ENCODE measurements at regions not wholly inside any gene's neighbourhood (a gene's known extent, or its start where the extent isn't known, plus 50 kb on each side); places are given as distances from the start of the nearest gene placed in this dataset.

GRCh38 chr2:198499539-198499938 lies 695.1 kb downstream of the PLCL1 start:
- DNase-seq (ENCODE audit: low spot score) = no peak

GRCh38 chr2:198498516-198498915 lies 694.1 kb downstream of the PLCL1 start:
- DNase-seq (ENCODE audit: low spot score) = no peak

GRCh38 chr2:198498048-198498447 lies 693.7 kb downstream of the PLCL1 start:
- DNase-seq (ENCODE audit: low spot score) = no peak

GRCh38 chr2:198494931-198495330 lies 690.5 kb downstream of the PLCL1 start:
- no peak for DNase-seq (ENCODE audit: low spot score)

GRCh38 chr2:198490748-198491147 lies 686.4 kb downstream of the PLCL1 start:
- no peak for DNase-seq (ENCODE audit: low spot score)

- no peak for DNase-seq (ENCODE audit: low spot score)
Measured at GRCh38 chr2:198488964-198489363, 684.6 kb downstream of the PLCL1 start.

- no peak for DNase-seq (ENCODE audit: low spot score)
Measured at GRCh38 chr2:198483051-198483450, 678.7 kb downstream of the PLCL1 start.

GRCh38 chr2:198479065-198479464 lies 674.7 kb downstream of the PLCL1 start:
- DNase-seq (ENCODE audit: low spot score) = no peak

- DNase-seq (ENCODE audit: low spot score) = no peak
Measured at GRCh38 chr2:198478361-198478760, 674.0 kb downstream of the PLCL1 start.

GRCh38 chr2:198476007-198476406 lies 671.6 kb downstream of the PLCL1 start:
- DNase-seq (ENCODE audit: low spot score) = no peak

GRCh38 chr2:198471291-198471690 lies 666.9 kb downstream of the PLCL1 start:
- no peak for DNase-seq (ENCODE audit: low spot score)

- no peak for DNase-seq (ENCODE audit: low spot score)
Measured at GRCh38 chr2:198468136-198468535, 663.7 kb downstream of the PLCL1 start.

GRCh38 chr2:198465970-198466369 lies 661.6 kb downstream of the PLCL1 start:
- no peak for DNase-seq (ENCODE audit: low spot score)

GRCh38 chr2:198456418-198456817 lies 652.0 kb downstream of the PLCL1 start:
- no peak for DNase-seq (ENCODE audit: low spot score)

GRCh38 chr2:198453866-198454265 lies 649.5 kb downstream of the PLCL1 start:
- DNase-seq (ENCODE audit: low spot score) = no peak

GRCh38 chr2:198452327-198452726 lies 647.9 kb downstream of the PLCL1 start:
- DNase-seq (ENCODE audit: low spot score) = no peak

- no peak for DNase-seq (ENCODE audit: low spot score)
Measured at GRCh38 chr2:198448789-198449188, 644.4 kb downstream of the PLCL1 start.

- DNase-seq (ENCODE audit: low spot score) = no peak
Measured at GRCh38 chr2:198444800-198445287, 640.5 kb downstream of the PLCL1 start.

GRCh38 chr2:198441901-198442300 lies 637.5 kb downstream of the PLCL1 start:
- no peak for DNase-seq (ENCODE audit: low spot score)

- no peak for DNase-seq (ENCODE audit: low spot score)
Measured at GRCh38 chr2:198441246-198441645, 636.9 kb downstream of the PLCL1 start.

- DNase-seq (ENCODE audit: low spot score) = no peak
Measured at GRCh38 chr2:198440833-198441232, 636.4 kb downstream of the PLCL1 start.

GRCh38 chr2:198438331-198438730 lies 633.9 kb downstream of the PLCL1 start:
- no peak for DNase-seq (ENCODE audit: low spot score)

- no peak for DNase-seq (ENCODE audit: low spot score)
Measured at GRCh38 chr2:198424112-198424511, 619.7 kb downstream of the PLCL1 start.

GRCh38 chr2:198417836-198418235 lies 613.4 kb downstream of the PLCL1 start:
- no peak for DNase-seq (ENCODE audit: low spot score)

- no peak for DNase-seq (ENCODE audit: low spot score)
Measured at GRCh38 chr2:198414976-198415375, 610.6 kb downstream of the PLCL1 start.

Data from hematopoietic multipotent progenitor cell treated with erythropoietin and hydrocortisone succinate and interleukin-3 and kit ligand, for 15 days (in vitro differentiated cells).